GM19035 (cell line): ENCODE measurements at regions not wholly inside any gene's neighbourhood (a gene's known extent, or its start where the extent isn't known, plus 50 kb on each side); places are given as distances from the start of the nearest gene placed in this dataset.

Source experiments
- ATAC-seq: cut with Tn5 transposase; IDR thresholded peaks from one replicate; pipeline ENCODE4 v1.9.1; 2021; ENCODE audit not compliant: unreplicated experiment

GRCh38 chr2:62370321-62371250, 135.4 kb downstream of the TMEM17 start:
- no peak for ATAC-seq

DNA sequence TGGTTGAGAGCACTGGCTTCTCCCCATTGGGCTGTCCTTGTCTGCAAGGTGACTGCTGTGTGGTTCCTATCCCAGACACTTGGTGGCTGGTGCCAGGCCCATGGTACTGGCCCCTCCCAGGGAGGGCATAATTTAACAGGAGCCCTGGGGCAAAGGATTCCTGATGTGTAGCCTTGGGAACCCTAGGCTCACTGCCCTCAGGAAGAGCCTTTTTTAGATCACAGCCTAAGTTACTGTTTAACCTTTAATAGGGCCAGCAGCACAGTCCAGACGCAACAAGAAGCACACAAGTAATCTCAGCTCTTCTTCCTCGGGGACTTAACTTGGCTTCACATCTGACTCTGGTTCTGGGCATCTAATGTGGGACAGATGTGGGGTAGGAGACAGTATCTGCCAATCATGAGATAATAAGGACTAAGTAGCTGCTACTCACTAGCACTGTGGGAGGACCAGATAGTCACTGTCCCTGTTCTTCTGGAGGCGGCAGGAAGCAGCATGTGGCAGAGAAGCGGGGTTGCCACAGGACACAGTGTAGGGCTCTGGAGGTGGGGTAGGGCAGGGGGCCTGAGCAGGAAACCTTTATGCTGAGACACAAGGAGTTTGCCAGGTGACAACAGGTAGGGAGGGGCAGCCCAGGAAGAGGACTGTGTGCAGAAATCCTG, 136.3 kb downstream of the TMEM17 start:
- no peak for ATAC-seq

DNA sequence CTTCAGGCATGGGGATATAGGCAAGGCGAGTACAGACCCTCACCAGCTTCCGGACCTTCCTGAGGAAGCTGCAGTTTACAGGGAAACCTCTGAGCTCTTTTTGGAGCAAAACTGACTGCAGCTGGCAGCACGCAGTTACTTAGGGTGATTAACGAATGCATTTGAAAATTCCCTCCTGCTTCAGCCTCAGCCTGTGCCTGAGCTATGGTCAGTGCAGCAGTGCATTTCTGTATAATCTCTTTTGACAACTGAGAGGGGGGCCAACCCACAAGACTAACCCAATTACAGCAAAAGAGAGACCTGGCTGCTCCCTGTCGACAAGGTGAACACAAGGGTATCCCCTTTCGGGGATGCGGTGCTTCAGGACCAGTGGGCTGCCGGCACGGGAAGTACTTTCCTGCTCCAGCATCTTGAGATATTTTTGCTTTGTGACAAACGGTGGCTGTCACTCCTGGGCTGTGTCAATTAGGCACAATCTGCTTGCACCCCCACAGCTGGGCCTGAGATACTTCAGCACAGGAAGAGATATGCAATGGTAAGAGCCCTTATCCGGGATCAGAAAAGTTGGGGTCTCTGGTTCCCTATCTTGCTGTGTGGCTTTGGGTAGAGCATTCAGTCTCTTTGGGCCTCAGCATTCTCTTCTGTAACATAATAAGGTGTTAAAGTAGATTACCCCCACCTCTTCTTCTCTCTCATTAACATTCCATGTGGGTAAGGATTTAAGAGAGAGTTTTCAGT, 141.0 kb downstream of the TMEM17 start:
- ATAC-seq, result no peak

DNA sequence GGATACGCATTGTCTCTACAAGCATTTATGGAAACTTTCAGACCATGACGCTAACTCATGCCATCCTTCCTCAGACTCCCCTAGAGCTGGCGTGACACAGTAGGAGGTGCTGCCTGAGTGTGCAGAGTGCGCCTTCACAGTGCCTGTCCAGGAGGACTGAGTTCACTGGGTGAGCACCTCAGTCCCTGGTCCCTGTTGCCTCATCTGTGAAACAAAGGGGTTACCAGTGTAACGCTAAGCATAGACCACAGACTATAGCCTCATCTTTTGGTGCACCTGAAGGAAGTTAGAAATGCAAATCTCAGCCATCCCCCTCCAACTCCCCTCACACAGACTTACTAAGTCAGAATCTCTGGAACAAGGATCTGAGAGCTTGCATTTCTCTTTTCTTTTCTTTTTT, 142.8 kb downstream of the TMEM17 start:
- ATAC-seq, result peak; percentile 82

DNA sequence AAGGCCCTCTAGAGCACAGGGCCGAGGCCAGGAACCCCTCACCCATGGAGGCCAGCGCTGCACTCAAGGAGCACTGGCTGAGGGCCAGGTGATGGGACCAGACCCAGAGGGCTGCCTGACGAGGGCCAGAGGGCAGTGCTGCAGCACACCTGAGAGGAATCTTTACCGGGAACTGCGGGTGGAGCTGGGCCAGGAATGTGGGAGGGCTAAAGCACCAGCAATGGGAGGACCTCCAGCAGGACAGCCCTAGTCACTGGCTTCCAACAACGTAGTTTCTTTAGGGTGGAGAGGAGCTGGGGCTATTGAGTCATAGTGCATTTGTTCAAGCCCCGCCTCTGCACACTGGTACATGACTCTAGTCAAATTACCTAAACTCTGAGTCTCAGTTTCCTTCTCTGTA, 143.4 kb downstream of the TMEM17 start:
- ATAC-seq, result peak; percentile 41

GRCh38 chr2:62361964-62362363, 144.0 kb downstream of the TMEM17 start:
- ATAC-seq, result no peak

GRCh38 chr2:62354771-62355561, 151.0 kb downstream of the TMEM17 start:
- ATAC-seq, result no peak

- no peak for ATAC-seq
Measured at GRCh38 chr2:62352031-62352430, 154.0 kb downstream of the TMEM17 start.

DNA sequence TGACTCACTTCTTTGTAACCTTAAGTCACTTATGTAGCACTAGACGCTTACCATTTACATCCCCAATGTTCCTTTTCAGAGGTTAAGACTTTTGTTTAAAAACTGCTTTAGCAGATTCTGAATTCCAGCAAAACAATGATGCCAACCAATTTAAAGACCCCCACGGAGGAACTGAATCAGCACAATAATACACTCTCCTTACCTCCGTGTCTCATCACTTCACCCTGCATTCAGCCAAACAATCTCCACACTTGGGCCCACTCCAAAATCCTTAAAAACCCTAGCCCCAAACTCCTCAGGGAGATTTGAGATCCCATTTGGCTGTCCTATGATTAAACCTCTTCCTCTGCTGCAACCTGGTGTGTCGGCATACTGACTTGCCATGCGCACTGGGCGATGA, 153.9 kb downstream of the B3GNT2 start:
- ATAC-seq, result no peak

GRCh38 chr2:62348700-62349099, 152.8 kb downstream of the B3GNT2 start:
- ATAC-seq, result no peak

DNA sequence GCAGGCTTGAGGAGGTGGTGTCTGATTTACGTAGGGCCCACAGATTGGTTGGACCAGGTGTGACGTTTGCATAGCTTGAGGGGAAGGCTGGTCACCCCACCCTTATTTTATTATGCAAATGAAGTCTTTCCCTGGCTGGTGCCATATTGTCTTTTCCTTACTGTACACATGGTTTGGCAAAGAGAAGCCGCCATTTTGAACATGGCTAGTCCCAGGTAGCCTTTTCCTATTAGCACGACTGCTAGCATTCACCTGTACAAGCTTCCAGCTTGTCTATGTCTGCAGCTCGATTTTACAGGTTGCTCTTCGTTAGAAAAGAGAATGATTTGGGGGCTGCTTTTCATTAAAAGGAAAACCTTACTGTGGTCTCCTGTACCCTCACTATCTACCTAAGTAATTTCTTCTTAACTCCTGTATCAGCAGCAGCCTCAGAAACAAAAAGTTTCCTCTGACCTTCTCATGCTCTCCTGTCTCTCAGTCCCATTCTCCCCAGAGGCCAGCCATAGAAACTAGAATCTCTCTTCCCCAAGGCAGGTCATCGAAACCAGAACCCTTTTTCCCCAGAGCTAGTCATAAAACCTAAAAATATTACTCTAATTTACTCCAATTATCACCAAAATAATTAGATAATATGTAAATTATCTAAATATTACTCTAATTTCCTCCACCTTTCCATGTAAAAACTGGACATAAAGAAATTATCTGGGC, 151.8 kb downstream of the B3GNT2 start:
- no peak for ATAC-seq

DNA sequence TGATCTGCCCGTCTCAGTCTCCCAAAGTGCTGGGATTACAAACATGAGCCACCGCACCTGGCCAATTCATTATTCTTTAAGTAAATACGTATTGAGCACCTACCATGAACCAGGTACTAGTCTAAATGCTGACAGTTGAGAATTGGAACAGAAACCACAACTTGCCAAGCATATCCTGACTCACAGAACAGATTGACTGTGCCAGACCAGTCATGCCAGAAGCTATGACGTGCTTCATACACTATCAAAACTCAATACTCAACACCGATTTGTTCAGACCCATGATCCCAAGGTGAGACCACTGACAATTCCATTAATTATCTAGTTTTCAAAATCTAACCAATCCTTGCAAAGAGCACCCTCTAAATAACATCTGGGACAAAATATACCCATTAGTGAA, 148.6 kb downstream of the B3GNT2 start:
- ATAC-seq, result peak; percentile 59

- ATAC-seq, result no peak
Measured at GRCh38 chr2:62343636-62344337, 147.9 kb downstream of the B3GNT2 start.

DNA sequence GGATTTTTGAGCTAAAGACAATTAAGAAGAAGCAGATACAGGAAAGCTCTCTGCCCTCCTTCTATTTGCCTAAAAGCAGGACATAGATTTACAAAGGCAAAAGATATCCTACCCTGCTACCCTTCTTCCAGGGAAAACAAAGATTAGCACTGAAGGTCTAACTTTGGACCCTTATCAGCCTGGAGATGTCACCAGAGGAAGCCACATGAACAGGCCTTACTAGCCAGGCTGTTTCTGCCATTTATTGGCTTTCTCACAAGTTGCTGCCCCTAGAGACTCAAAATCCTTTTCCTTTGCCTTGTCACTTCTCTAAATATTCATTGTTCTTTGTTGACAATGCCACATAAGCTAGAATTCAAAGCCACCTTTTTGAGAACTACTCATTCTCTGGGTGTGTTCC, 147.3 kb downstream of the B3GNT2 start:
- ATAC-seq, result no peak

- peak; percentile 44 for ATAC-seq
Measured at GRCh38 chr2:62340994-62341484, 145.1 kb downstream of the B3GNT2 start.

GRCh38 chr2:62339837-62340236, 143.9 kb downstream of the B3GNT2 start:
- no peak for ATAC-seq

- no peak for ATAC-seq
Measured at GRCh38 chr2:62339413-62339812, 143.5 kb downstream of the B3GNT2 start.

- ATAC-seq, result no peak
Measured at GRCh38 chr2:62338111-62338510, 142.2 kb downstream of the B3GNT2 start.

GRCh38 chr2:62337403-62337802, 141.5 kb downstream of the B3GNT2 start:
- ATAC-seq, result no peak
